Right cardiac atrium (tissue), 5 donors: ENCODE measurements at regions not wholly inside any gene's neighbourhood (a gene's known extent, or its start where the extent isn't known, plus 50 kb on each side); places are given as distances from the start of the nearest gene placed in this dataset.

Source experiments
- ATAC-seq, 2 donors: fragments of 200-7000 bp; cut with Tn5 transposase; one replicate each; pipeline versions ENCODE4 v1.8.0 to v1.9.1; 2020; ENCODE audit warnings: moderate library complexity in 2 of 2, mild to moderate bottlenecking in 1 of 2
- DNase-seq, 3 donors: peaks; one replicate each; pipeline ENCODE4 v3.0.0-alpha.2; 2020
- H3K27ac ChIP-seq: one replicate; pipeline ENCODE4 v1.5.1; 2013; ENCODE audit warnings: mild to moderate bottlenecking, low read length, control low read depth, moderate library complexity
- H3K27me3 ChIP-seq: one replicate; pipeline ENCODE4 v1.6.1; 2013; ENCODE audit not compliant: control insufficient read depth, insufficient read depth
- H3K4me1 ChIP-seq: one replicate; pipeline ENCODE4 v1.6.1; 2013; ENCODE audit warnings: low read length; ENCODE audit not compliant: control insufficient read depth, insufficient read depth
- H3K4me3 ChIP-seq: one replicate; pipeline ENCODE4 v1.5.1; 2013; ENCODE audit warnings: low read length, control low read depth
- H3K9me3 ChIP-seq: one replicate; pipeline ENCODE4 v1.6.1; 2013; ENCODE audit warnings: low read length; ENCODE audit not compliant: control insufficient read depth
- WGBS: extraction: QIAGEN DNeasy Blood & Tissue Kit; methylation state at CpG from one replicate; pipeline ENCODE4 v1.1.7; 2013; 5-methylcytosine and 5-hydroxymethylcytosine counted together
- intact Hi-C, 4 donors: fragments of 100-400 bp; cut with DNase I; formaldehyde crosslinking; loops; one replicate each; pipeline versions ENCODE4 v1.11.0 to v1.14.0; 2022 to 2023
- donor health status: healthy with polysubstance abuse.
- donor health status: DM: no; HTN: yes; CAD: no.
- donor health status: DM: no; HTN: no; CAD: no.
- donor health status: DM: no; HTN: yes; CAD: no; lungs with severe emphysema.
- donor health status: DM: yes; HTN: yes; CAD: no.

- no peaks in the 10 kb centered on the region for H3K9me3 ChIP-seq
- no peaks in the 10 kb centered on the region for H3K27me3 ChIP-seq
- intact Hi-C loops: no loop called here
- no peak overlapping the region for H3K27ac ChIP-seq
- WGBS: 81% methylated on average over 1 of the region's 1 CpG
- DNase-seq (no peak), ATAC-seq (no peak)
- no peaks in the 10 kb centered on the region for H3K4me1 ChIP-seq
- H3K4me3 ChIP-seq: no peak overlapping the region
Measured at GRCh38 chr5:126695091-126695490, 81.8 kb upstream of the LMNB1 start.

DNA sequence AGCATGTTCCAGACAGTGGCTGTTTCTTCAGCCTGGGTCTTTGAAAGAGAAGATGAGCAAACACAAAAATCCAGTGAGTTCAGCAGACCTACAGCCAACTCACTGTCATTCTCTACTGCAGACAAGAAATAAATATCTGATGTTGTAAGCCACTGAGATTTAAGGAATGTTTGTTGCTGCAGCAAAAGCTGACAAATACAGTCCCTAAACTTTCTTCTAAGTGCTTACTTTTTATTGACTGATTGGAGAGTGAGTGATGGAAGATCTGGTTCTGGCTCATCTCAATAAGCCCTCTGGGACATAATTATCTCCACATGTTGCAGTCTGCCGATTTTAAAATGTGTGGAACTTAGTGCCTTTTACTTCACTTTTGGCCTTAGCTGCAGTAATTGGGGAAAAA, 69.9 kb upstream of the LMNB1 start:
- no peak for ATAC-seq

DNA sequence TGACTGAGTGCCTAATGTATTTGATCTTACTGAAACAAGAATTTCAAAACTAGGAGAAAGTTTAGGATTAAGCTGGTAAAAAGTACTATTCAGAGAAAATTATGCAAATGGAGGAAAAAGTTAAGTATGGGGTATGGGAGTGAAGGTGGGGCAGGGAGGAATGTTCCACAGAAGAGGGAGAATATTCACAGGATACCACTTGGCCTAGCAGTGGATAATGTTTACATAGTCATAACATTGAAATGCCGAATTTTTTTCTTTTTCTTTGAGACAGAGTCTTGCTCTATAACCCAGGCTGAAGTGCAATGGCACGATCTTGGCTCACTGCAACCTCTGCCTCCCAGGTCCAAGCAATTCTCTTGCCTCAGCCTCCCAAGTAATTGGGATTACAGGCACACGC, 61.2 kb upstream of the LMNB1 start:
- 82% methylated on average over 3 of the region's 3 CpGs for WGBS
- ATAC-seq (no peak), DNase-seq (no peak)
- H3K27me3 ChIP-seq: no peaks in the 10 kb centered on the region
- H3K27ac ChIP-seq: no peak overlapping the region
- no peak overlapping the region for H3K4me3 ChIP-seq
- no peaks in the 10 kb centered on the region for H3K9me3 ChIP-seq
- no peaks in the 10 kb centered on the region for H3K4me1 ChIP-seq
- intact Hi-C loops: no loop called here

More for the DNA sequence above, 69.9 kb upstream of the LMNB1 start:
- no peaks in the 10 kb centered on the region for H3K4me1 ChIP-seq
- no peak for DNase-seq
- intact Hi-C loops: no loop called here
- H3K27me3 ChIP-seq: no peaks in the 10 kb centered on the region
- H3K9me3 ChIP-seq: no peaks in the 10 kb centered on the region
- 73% methylated on average over 1 of the region's 1 CpG for WGBS
- H3K4me3 ChIP-seq: no peak overlapping the region
- no peak overlapping the region for H3K27ac ChIP-seq

GRCh38 chr5:126716861-126717260, 60.1 kb upstream of the LMNB1 start:
- WGBS: 93% methylated on average over 10 of the region's 10 CpGs
- Histone ChIP-seq H3K27ac (no peak overlapping the region), H3K4me3 (no peak overlapping the region), H3K9me3 (no peaks in the 10 kb centered on the region), H3K4me1 (no peaks in the 10 kb centered on the region), H3K27me3 (no peaks in the 10 kb centered on the region)
- intact Hi-C loops: no loop called here
- no peak for DNase-seq
- ATAC-seq: no peak

GRCh38 chr5:126718236-126718868, 58.6 kb upstream of the LMNB1 start:
- H3K27ac ChIP-seq: no peak overlapping the region
- DNase-seq (no peak), ATAC-seq (no peak)
- H3K27me3 ChIP-seq: no peaks in the 10 kb centered on the region
- no peaks in the 10 kb centered on the region for H3K9me3 ChIP-seq
- H3K4me3 ChIP-seq: no peak overlapping the region
- intact Hi-C loops: no loop called here
- H3K4me1 ChIP-seq: no peaks in the 10 kb centered on the region
- 25% methylated on average over 10 of the region's 10 CpGs for WGBS

GRCh38 chr5:126720369-126720768, 56.6 kb upstream of the LMNB1 start:
- WGBS: 76% methylated on average over 4 of the region's 4 CpGs
- H3K27me3 ChIP-seq: no peaks in the 10 kb centered on the region
- H3K27ac ChIP-seq: no peak overlapping the region
- DNase-seq (no peak), ATAC-seq (no peak)
- intact Hi-C loops: no loop called here
- no peak overlapping the region for H3K4me3 ChIP-seq
- no peaks in the 10 kb centered on the region for H3K4me1 ChIP-seq
- H3K9me3 ChIP-seq: no peaks in the 10 kb centered on the region

DNA sequence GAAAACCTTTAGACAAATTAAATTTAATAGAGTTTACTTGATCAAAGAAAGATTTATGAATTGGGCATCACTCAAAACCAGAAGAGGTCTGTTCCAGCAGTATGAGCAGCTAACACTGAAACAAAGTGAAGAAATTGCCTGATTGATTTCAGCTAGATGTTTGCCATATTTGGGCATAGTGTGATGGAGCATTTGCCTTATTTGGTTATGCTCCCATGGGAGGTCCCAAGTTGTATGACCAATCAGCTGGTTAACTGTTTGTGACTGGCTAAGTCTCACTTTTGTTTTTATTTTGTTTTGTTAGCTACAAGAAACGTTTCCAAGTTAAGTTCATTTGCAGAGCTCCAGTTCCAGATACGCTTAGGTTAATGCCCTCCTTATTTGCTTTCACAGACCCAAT, 53.3 kb upstream of the LMNB1 start:
- Histone ChIP-seq H3K4me1 (no peaks in the 10 kb centered on the region), H3K27ac (no peak overlapping the region), H3K9me3 (no peaks in the 10 kb centered on the region), H3K27me3 (no peaks in the 10 kb centered on the region), H3K4me3 (no peak overlapping the region)
- no peak for ATAC-seq
- intact Hi-C loops: no loop called here
- DNase-seq: no peak
- WGBS: 60% methylated on average over 2 of the region's 2 CpGs
